ENCODE measurements at regions not wholly inside any gene's neighbourhood (a gene's known extent, or its start where the extent isn't known, plus 50 kb on each side); places are given as distances from the start of the nearest gene placed in this dataset.

DNA sequence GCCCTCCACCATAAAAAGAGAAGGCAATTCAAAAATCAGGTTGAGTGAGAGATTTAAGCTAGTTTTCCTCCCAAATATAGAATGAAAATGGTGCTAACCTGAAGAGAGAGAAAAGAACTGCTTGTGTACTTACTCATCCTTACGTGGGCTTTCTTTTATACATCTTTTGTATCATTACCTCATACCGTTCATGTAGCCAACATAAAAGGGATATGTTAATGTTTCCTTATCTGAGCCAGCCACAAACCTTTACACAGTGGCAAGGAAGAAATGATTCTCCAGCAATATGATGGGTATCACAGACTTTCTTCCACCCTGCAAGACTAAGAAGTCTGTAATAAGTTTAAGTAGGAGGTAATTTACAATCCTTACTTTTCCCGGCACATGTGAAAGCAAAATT, 600.8 kb upstream of the ZNF385D start:
- Histone ChIP-seq H3K4me3 (no peak overlapping the region), H3K9me3 (no peaks in the 10 kb centered on the region)

DNA sequence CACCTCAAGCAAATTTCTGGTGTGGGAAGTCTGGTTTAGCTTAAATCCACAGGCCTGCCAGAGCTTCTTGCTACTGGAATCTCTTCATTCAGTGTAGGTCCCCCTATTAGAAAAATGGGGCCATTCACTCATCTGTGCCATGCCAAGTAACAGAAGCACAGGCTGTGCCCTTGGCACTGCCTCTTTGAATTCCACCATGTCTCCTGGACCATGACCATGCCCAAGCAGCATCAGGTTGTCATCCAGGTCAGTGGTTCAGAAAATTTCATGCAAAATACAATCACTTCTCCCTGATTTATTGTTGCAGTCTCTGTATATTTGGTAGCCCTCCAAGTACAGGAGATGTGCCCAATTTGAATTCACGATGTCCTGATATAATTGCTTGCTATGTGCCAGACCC, 602.1 kb upstream of the ZNF385D start:
- ATAC-seq (ENCODE audit: insufficient number of reproducible peaks, low FRiP score, low read depth) (no peak), DNase-seq (ENCODE audit: low spot score) (no peak)
- Histone ChIP-seq H3K27me3 (replicated peaks; ENCODE audit: insufficient read depth) (no peaks in the 10 kb centered on the region), H3K36me3 (no peaks in the 10 kb centered on the region), H3K4me1 (ENCODE audit: control insufficient read depth in 1 of 2, low read depth in 2 of 2) (no peaks in the 10 kb centered on the region), H3K4me3 (no peak overlapping the region), H3K9me3 (no peaks in the 10 kb centered on the region), H3K27ac (no peak overlapping the region)
- TF ChIP-seq, protein P1, sequence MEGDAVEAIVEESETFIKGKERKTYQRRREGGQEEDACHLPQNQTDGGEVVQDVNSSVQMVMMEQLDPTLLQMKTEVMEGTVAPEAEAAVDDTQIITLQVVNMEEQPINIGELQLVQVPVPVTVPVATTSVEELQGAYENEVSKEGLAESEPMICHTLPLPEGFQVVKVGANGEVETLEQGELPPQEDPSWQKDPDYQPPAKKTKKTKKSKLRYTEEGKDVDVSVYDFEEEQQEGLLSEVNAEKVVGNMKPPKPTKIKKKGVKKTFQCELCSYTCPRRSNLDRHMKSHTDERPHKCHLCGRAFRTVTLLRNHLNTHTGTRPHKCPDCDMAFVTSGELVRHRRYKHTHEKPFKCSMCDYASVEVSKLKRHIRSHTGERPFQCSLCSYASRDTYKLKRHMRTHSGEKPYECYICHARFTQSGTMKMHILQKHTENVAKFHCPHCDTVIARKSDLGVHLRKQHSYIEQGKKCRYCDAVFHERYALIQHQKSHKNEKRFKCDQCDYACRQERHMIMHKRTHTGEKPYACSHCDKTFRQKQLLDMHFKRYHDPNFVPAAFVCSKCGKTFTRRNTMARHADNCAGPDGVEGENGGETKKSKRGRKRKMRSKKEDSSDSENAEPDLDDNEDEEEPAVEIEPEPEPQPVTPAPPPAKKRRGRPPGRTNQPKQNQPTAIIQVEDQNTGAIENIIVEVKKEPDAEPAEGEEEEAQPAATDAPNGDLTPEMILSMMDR (IDR thresholded peaks at IDR 0.05), result no peak

More for the DNA sequence above, 600.8 kb upstream of the ZNF385D start:
- no peaks in the 10 kb centered on the region for H3K36me3 ChIP-seq
- DNase-seq (ENCODE audit: low spot score), result no peak
- no peak for ATAC-seq (ENCODE audit: insufficient number of reproducible peaks, low FRiP score, low read depth)
- H3K27me3 ChIP-seq (replicated peaks; ENCODE audit: insufficient read depth), result no peaks in the 10 kb centered on the region
- no peaks in the 10 kb centered on the region for H3K4me1 ChIP-seq (ENCODE audit: control insufficient read depth in 1 of 2, low read depth in 2 of 2)
- TF ChIP-seq, protein P1 (IDR thresholded peaks at IDR 0.05), result no peak
- no peak overlapping the region for H3K27ac ChIP-seq

DNA sequence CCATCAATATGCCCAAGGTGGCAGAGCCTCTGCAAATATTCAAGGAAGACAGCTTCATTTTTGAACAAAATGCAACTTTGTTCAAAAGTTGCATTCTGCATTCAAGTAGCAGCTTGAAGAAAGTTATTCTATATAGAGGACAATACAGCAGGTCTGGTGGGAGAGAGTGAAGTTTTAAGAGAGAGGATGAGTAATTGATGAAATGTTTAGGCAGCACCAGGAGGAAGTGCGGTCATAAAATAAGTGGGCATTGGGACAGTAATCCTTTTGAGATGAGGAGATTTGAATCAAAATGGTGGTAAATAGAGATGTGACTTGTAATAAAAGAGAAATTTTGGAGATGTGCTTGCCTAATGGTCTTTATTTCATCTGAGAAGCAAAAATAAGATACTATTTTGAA, 607.3 kb upstream of the ZNF385D start:
- H3K9me3 ChIP-seq, result no peaks in the 10 kb centered on the region
- DNase-seq (ENCODE audit: low spot score) (no peak), ATAC-seq (ENCODE audit: insufficient number of reproducible peaks, low FRiP score, low read depth) (no peak)
- no peaks in the 10 kb centered on the region for H3K4me1 ChIP-seq (ENCODE audit: control insufficient read depth in 1 of 2, low read depth in 2 of 2)
- no peaks in the 10 kb centered on the region for H3K36me3 ChIP-seq
- TF ChIP-seq, protein P1 (IDR thresholded peaks at IDR 0.05), result no peak
- no peak overlapping the region for H3K4me3 ChIP-seq
- H3K27ac ChIP-seq, result no peak overlapping the region
- no peaks in the 10 kb centered on the region for H3K27me3 ChIP-seq (replicated peaks; ENCODE audit: insufficient read depth)

DNA sequence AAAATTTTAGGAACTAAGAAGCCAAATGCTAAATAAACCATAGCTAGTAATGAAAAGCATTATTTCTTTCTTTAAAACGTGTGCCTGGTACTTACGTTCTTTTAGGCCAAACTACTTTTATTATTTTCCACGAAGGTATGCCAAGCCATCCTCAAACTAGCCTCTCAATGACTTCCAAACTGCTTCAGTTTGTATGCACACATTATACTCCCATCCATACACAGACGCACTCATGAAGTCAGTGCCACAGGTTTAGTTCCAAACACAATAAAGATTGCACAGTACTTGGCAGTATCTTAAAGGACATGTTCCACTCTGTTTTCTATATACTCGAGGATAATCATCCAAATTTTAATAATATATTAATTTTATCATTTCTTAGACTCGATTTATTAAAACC, 609.2 kb upstream of the ZNF385D start:
- Histone ChIP-seq H3K27ac (no peak overlapping the region), H3K27me3 (replicated peaks; ENCODE audit: insufficient read depth) (no peaks in the 10 kb centered on the region), H3K4me1 (ENCODE audit: control insufficient read depth in 1 of 2, low read depth in 2 of 2) (no peaks in the 10 kb centered on the region), H3K36me3 (no peaks in the 10 kb centered on the region), H3K9me3 (no peaks in the 10 kb centered on the region), H3K4me3 (no peak overlapping the region)
- TF ChIP-seq, protein P1 (IDR thresholded peaks at IDR 0.05), result no peak
- no peak for DNase-seq (ENCODE audit: low spot score)
- ATAC-seq (ENCODE audit: insufficient number of reproducible peaks, low FRiP score, low read depth), result no peak

DNA sequence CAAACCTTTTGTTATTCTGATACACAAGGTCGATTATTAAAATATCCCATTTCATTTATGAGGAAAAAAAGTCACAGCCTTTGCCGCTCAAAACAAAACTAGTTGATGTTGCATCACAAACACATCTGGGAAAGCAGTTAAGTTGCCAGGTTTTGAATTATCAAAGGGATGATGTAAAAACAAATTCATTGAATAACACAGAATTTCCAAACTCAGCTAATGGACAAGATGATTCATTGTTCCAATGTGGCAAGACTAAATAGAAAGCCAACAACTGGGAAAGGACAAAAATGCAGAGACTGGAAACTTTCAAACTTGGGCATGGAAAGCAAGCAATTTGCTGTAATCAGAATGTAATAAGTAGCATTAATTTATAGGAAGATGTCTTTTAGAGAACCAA, 610.0 kb upstream of the ZNF385D start:
- TF ChIP-seq, protein P1 (IDR thresholded peaks at IDR 0.05), result no peak
- Histone ChIP-seq H3K4me1 (ENCODE audit: control insufficient read depth in 1 of 2, low read depth in 2 of 2) (no peaks in the 10 kb centered on the region), H3K4me3 (no peak overlapping the region), H3K27ac (no peak overlapping the region), H3K27me3 (replicated peaks; ENCODE audit: insufficient read depth) (no peaks in the 10 kb centered on the region), H3K36me3 (no peaks in the 10 kb centered on the region), H3K9me3 (no peaks in the 10 kb centered on the region)
- ATAC-seq (ENCODE audit: insufficient number of reproducible peaks, low FRiP score, low read depth), result no peak
- no peak for DNase-seq (ENCODE audit: low spot score)

Measured in thoracic aorta (tissue), 2 donors.